Nephron (organoid): ENCODE measurements at regions not wholly inside any gene's neighbourhood (a gene's known extent, or its start where the extent isn't known, plus 50 kb on each side); places are given as distances from the start of the nearest gene placed in this dataset.

Experiments used
- H3K27ac Mint-ChIP-seq, 3 experiments: 2 replicates each; pipeline ENCODE4 v1.8.0; 2020; ENCODE audit warnings: mixed read lengths in 3 of 3, mild to moderate bottlenecking in 2 of 3, moderate library complexity in 1 of 3
- H3K27me3 Mint-ChIP-seq: 2 replicates; pipeline ENCODE4 v1.8.0; 2021; ENCODE audit warnings: low read depth, mild to moderate bottlenecking, moderate library complexity, mixed read lengths
- H3K36me3 Mint-ChIP-seq: 2 replicates; pipeline ENCODE4 v1.8.0; 2020; ENCODE audit warnings: low read depth, mixed read lengths
- H3K4me1 Mint-ChIP-seq: 2 replicates; pipeline ENCODE4 v1.8.0; 2020; ENCODE audit warnings: mixed read lengths
- H3K4me3 Mint-ChIP-seq, 3 experiments: 2 replicates each; pipeline ENCODE4 v1.8.0; 2020; ENCODE audit warnings: mild to moderate bottlenecking in 3 of 3, mixed read lengths in 3 of 3, moderate library complexity in 2 of 3
- H3K9me3 Mint-ChIP-seq: 2 replicates; pipeline ENCODE4 v1.8.0; 2020; ENCODE audit warnings: mixed read lengths
- TF ChIP-seq, protein P1 (sequence below), 3 experiments: fragments of 200-600 bp; sonication (generic); IDR thresholded peaks; one replicate each; pipeline ENCODE4 v1.5.0; 2021; ENCODE audit warnings: antibody characterized with exemption in 3 of 3; ENCODE audit not compliant: unreplicated experiment in 3 of 3

DNA sequence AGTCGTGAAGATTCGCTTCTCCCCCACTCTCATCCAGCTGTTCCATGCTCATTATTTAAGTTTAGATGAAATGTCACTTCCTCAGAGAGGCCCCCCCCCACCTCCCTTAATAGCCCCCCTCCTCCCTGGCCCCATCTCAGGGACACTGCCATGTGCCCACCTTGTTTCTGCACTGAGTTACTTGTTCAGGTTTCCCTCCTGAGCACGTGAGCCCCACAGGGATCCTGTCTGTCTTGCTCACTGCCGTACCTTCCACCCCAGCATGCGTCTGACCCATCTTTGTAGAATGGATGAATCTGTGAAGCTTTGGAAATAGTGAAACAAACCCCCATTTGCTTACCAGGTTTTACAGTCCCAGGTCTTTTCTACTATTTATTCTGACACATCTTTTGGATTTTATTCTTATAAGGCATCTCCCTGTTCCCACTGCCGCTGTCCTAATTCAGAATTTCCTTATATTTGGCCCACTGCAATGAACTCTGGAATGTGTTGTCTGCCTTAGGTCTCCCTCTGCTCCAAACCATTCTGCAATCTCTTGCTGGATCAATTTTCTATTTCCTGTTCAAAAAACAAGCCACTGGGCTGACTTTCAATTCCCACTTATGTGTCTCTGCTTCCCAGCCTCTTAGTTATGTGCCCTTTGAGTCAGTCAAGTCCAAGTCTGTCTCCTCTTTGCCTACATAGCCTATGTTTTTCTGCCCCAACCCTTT lies 136.5 kb upstream of the ECI2 start:
- Mint-ChIP-seq H3K4me3 (no peak overlapping the region), H3K36me3 (no peaks in the 10 kb centered on the region), H3K27me3 (no peaks in the 10 kb centered on the region), H3K4me1 (peaks cover 29% of the 10 kb centered on the region), H3K9me3 (peaks cover 8% of the 10 kb centered on the region), H3K27ac (no peak overlapping the region)
- TF ChIP-seq, protein P1, sequence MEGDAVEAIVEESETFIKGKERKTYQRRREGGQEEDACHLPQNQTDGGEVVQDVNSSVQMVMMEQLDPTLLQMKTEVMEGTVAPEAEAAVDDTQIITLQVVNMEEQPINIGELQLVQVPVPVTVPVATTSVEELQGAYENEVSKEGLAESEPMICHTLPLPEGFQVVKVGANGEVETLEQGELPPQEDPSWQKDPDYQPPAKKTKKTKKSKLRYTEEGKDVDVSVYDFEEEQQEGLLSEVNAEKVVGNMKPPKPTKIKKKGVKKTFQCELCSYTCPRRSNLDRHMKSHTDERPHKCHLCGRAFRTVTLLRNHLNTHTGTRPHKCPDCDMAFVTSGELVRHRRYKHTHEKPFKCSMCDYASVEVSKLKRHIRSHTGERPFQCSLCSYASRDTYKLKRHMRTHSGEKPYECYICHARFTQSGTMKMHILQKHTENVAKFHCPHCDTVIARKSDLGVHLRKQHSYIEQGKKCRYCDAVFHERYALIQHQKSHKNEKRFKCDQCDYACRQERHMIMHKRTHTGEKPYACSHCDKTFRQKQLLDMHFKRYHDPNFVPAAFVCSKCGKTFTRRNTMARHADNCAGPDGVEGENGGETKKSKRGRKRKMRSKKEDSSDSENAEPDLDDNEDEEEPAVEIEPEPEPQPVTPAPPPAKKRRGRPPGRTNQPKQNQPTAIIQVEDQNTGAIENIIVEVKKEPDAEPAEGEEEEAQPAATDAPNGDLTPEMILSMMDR (IDR thresholded peaks at IDR 0.05; ENCODE audit: unreplicated experiment in 3 of 3): no peak

DNA sequence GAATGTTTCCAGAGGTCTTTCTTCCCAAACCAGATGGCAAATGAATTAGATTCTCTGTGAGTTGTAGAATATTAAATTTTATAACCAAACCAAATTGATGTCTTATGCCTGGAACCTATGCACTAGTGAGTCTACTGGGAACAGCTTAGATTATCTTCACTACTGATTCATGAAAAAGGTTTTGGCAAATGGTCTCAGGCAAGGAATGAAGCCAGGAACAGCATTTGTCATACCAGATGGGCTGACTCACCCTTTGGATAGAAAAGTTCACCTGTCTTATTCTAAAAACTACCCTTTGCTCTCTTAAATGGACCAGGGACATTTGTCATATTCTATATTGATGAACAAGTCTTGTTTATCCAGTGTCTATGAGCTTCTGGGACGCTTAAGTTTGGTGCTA lies 135.4 kb upstream of the ECI2 start:
- peaks cover 29% of the 10 kb centered on the region for H3K4me1 Mint-ChIP-seq
- no peaks in the 10 kb centered on the region for H3K36me3 Mint-ChIP-seq
- no peak overlapping the region for H3K4me3 Mint-ChIP-seq
- H3K9me3 Mint-ChIP-seq: peaks cover 10% of the 10 kb centered on the region
- H3K27ac Mint-ChIP-seq: no peak overlapping the region
- H3K27me3 Mint-ChIP-seq: no peaks in the 10 kb centered on the region
- TF ChIP-seq, protein P1 (IDR thresholded peaks at IDR 0.05; ENCODE audit: unreplicated experiment in 3 of 3): no peak

DNA sequence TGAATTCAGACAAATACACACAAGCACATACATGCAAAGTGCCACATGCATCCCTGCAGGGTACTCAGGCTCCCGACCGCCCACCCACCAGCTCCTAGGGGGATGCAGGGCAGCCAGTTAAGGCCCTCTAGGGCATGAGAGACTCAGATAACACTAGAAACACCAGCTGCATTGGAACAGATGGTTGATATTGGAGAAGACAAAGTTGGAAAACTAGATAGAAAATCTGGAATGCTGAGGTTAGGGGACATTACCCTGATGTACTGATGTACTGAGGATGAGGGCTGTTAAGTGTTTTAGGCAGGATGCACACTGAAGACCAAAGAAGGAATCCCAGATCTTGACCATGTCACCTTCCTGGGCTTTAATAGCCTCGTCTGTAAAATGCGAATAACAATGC lies 134.6 kb upstream of the ECI2 start:
- peaks cover 10% of the 10 kb centered on the region for H3K9me3 Mint-ChIP-seq
- TF ChIP-seq, protein P1 (IDR thresholded peaks at IDR 0.05; ENCODE audit: unreplicated experiment in 3 of 3): no peak
- no peaks in the 10 kb centered on the region for H3K27me3 Mint-ChIP-seq
- H3K27ac Mint-ChIP-seq: no peak overlapping the region
- peaks cover 31% of the 10 kb centered on the region for H3K4me1 Mint-ChIP-seq
- no peaks in the 10 kb centered on the region for H3K36me3 Mint-ChIP-seq
- no peak overlapping the region for H3K4me3 Mint-ChIP-seq

DNA sequence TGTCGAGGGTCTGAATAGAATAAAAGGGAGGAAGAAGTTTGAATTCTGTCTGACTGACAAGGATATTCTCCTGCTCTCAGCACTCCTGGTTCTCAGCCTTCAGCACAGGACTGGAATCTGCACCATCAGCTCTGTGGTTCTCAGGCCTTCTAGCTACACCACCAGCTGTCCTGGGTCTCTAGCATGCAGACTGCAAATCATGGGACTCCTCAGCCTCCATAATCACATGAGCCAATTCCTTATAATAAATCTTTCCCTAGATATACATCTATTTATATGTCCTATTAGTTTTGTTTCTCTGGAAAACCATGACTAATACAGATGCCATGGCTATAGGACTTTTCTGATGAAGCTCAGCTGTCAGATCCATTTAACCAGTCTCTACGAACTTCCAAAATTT lies 132.8 kb upstream of the ECI2 start:
- Mint-ChIP-seq H3K4me3 (no peak overlapping the region), H3K9me3 (peaks cover 10% of the 10 kb centered on the region), H3K36me3 (no peaks in the 10 kb centered on the region), H3K27me3 (no peaks in the 10 kb centered on the region), H3K4me1 (peaks cover 38% of the 10 kb centered on the region), H3K27ac (no peak overlapping the region)
- TF ChIP-seq, protein P1 (IDR thresholded peaks at IDR 0.05; ENCODE audit: unreplicated experiment in 3 of 3): no peak

DNA sequence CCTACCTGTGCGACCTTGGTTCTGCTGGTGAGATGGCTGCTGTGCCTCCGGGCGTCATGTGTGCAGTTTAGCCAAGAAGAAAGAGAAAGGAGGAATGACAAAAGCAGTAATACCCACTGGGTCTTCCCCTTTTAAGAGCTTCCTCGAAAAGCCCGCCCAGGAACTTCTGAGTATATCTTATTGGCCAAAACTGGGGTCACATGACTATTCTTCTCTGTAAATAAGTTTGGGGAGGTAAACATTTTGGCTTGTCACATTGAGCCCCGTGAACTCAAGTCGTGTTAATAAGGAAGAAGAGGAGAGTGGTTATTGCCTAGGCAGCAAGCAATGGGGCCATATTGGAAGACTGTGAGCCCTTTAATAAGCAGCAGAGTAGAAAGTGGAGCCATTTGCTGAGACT lies 130.4 kb upstream of the ECI2 start:
- no peaks in the 10 kb centered on the region for H3K36me3 Mint-ChIP-seq
- peaks cover 10% of the 10 kb centered on the region for H3K9me3 Mint-ChIP-seq
- no peaks in the 10 kb centered on the region for H3K27me3 Mint-ChIP-seq
- no peak overlapping the region for H3K4me3 Mint-ChIP-seq
- peaks cover 34% of the 10 kb centered on the region for H3K4me1 Mint-ChIP-seq
- no peak overlapping the region for H3K27ac Mint-ChIP-seq
- TF ChIP-seq, protein P1 (IDR thresholded peaks at IDR 0.05; ENCODE audit: unreplicated experiment in 3 of 3): no peak

DNA sequence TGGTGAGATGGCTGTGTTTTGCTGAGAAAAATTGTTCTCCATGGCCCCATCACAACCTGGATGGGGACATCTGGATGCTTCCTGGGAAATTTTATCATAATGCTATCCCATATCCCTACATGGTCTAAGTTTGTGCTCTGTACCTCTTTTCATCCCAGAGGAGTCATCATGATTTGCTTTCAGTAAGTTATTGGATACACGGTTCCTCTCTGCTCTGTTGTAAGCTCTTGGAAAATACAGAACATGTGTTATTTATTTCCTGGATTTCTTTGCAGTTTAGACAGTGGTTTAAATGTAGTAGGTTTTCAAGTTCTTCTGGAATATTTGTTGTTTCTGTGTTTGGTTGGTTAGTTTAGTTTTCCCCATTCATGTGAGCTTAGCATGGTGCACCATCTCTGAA lies 129.2 kb upstream of the ECI2 start:
- TF ChIP-seq, protein P1 (IDR thresholded peaks at IDR 0.05; ENCODE audit: unreplicated experiment in 3 of 3): no peak
- H3K4me3 Mint-ChIP-seq: no peak overlapping the region
- H3K27me3 Mint-ChIP-seq: no peaks in the 10 kb centered on the region

More for the DNA sequence above, 129.2 kb upstream of the ECI2 start:
- Mint-ChIP-seq H3K27ac (no peak overlapping the region), H3K9me3 (peaks cover 10% of the 10 kb centered on the region), H3K36me3 (no peaks in the 10 kb centered on the region), H3K4me1 (peaks cover 25% of the 10 kb centered on the region)
